Renal cortex interstitium (tissue), 11 donors: ENCODE measurements at regions not wholly inside any gene's neighbourhood (a gene's known extent, or its start where the extent isn't known, plus 50 kb on each side); places are given as distances from the start of the nearest gene placed in this dataset.

ENCODE experiments used
- DNase-seq, 11 donors: peaks; one replicate each; pipeline ENCODE4 v3.0.0-alpha.2; 2013; ENCODE audit warnings: low read depth in 9 of 11, low spot score in 4 of 11; ENCODE audit errors: extremely low read depth in 1 of 11

GRCh38 chr18:56207989-56208388 is 430.4 kb downstream of the TXNL1 start:
- DNase-seq: no peak

DNA sequence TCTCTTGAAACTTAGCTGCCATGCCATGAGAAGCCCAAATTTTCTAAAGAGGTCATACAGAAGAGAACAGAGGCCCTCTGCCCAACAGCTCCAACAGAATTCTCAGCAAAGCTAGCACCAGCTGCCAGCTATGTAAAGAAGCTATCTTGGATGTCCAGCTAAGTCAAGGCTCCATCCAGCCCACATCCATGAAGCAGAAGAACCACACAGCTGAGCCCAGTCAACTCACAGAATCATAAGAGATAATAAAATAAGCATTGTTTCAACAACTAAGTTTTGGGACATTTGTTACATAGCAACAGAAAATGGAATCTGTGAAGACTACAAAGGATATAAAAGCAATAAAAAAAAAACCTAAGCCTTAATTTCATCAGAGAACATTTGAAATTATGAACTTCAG is 434.3 kb downstream of the TXNL1 start:
- DNase-seq: no peak

DNA sequence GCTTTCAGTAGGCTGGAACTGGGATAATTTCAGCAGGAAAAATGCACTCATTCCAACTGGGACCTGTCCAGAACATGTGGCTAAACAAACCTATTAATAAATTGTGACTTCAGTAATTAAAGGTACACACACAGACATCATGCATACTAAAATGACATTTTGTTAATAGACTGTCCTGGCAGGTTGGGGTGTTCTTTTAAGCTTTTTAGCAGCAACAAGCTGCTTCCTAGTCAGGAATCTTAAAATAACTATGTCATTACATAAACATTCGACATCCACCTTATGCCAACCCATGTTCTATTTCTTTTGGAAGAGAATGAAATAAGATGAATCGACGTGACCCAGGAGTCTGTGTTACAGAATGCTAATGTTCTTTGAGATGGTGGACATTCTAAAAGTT is 435.7 kb downstream of the TXNL1 start:
- DNase-seq: no peak

GRCh38 chr18:56200381-56200911 is 437.9 kb downstream of the TXNL1 start:
- DNase-seq: no peak

- DNase-seq: no peak
Observed at GRCh38 chr18:56199580-56200330, 438.6 kb downstream of the TXNL1 start.

- no peak for DNase-seq
Observed at GRCh38 chr18:56197241-56197859, 441.0 kb downstream of the TXNL1 start.

GRCh38 chr18:56196495-56197225 is 441.7 kb downstream of the TXNL1 start:
- no peak for DNase-seq

- no peak for DNase-seq
Observed at GRCh38 chr18:56191334-56191733, 447.1 kb downstream of the TXNL1 start.

GRCh38 chr18:56189615-56190014 is 448.8 kb downstream of the TXNL1 start:
- DNase-seq: no peak

DNA sequence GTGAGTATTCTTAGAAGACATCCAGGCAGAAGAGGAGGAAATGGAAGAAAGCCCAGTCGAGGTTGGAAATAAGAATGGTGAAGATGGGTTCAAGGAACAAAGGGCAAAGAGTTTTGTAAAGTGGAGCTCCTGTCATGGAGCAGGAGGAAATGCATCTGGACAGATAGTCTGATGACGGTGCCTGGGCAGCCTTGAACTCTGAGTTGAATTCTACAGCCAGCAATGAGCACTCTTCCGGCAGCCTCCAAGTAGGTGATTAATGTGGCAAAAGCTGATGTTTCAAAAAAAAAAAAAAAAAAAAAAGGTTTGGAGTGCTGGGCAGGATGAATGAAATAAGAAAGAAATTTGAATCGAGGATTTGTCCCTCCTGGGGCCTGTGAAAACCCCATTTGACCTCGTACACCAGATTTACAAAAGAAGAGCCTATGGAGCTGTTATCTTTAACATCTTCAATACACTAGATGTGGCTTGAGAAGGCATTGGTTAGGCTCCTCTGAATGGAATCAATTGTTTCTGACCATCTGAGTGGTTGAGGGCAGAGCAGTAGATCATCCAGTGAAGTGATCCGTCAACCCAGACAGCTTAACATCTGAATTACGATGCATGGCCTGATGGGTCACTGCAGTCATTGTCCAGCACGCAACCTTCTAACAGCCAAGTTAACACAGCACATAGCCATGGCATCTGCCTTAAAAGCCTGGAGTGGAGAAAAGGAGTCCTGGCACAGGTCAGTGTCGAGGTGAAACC is 449.7 kb downstream of the TXNL1 start:
- no peak for DNase-seq

- DNase-seq: no peak
Observed at GRCh38 chr18:56186319-56186718, 452.1 kb downstream of the TXNL1 start.

- no peak for DNase-seq
Observed at GRCh38 chr18:56185126-56185525, 453.3 kb downstream of the TXNL1 start.

- DNase-seq: no peak
Observed at GRCh38 chr18:56176751-56177150, 461.6 kb downstream of the TXNL1 start.

DNA sequence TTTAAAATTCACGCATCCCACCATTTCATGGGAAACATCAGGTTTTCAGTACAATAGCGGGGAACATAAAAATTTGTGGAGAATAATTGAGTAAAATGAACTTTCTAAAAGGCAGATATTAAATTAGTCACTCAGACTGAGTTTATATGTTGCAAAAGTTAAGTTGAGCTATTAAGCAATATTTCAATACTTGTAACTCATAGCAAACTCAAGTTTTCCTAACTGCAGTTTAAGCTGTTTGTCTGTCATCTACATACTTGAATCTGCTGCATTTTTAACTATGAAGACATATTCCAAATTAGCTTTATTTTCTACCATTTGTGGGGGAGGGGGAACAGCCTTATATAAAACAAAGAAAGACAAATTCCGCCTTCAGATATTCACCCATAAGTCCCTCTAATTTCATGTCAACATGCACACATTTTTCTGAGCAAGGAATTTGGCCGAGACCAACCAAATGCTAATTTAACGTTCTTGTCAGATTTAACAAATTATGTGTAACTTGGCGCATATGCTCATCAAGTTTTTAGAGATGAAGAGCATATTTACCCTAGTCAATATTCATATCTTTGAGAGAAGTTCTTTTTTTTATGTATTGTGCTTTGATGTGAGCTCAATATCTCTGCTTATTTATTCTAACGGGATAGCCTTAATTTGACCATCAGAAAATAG is 462.9 kb downstream of the TXNL1 start:
- no peak for DNase-seq

- DNase-seq: no peak
Observed at GRCh38 chr18:56173542-56174220, 464.7 kb downstream of the TXNL1 start.

DNA sequence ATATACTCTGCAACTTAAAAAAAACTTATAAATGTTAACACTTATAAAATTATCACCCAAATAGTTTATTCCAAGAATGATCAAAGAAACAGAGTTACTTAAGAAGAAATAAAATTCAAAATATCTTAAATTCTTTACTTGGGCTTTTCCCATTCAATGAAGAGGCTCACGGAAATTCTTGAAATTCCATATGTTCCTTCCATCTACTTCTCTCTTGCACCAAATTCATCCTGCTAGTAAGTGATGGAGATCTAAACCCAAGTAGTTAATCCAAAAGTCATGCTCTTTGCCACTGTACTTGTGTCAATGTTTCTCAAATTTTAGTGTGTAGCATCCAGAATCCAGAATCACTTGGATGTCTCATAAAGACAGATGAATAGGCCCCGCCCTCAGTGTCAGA is 465.9 kb downstream of the TXNL1 start:
- no peak for DNase-seq

- DNase-seq: no peak
Observed at GRCh38 chr18:56171848-56172247, 466.5 kb downstream of the TXNL1 start.

- no peak for DNase-seq
Observed at GRCh38 chr18:56168049-56168781, 470.2 kb downstream of the TXNL1 start.
